ENCODE measurements at regions not wholly inside any gene's neighbourhood (a gene's known extent, or its start where the extent isn't known, plus 50 kb on each side); places are given as distances from the start of the nearest gene placed in this dataset.
"Not testable (repeated sequence)": the region's sequence is repeated elsewhere in the genome, so short reads cannot be mapped to it uniquely, and the experiment has no call there.

GRCh38 chr6:48591158-48591557, 480.2 kb upstream of the PTCHD4 start:
- DNase-seq = not testable (repeated sequence)

- DNase-seq = no peak
Measured at GRCh38 chr6:48584846-48585245, 473.8 kb upstream of the PTCHD4 start.

DNA sequence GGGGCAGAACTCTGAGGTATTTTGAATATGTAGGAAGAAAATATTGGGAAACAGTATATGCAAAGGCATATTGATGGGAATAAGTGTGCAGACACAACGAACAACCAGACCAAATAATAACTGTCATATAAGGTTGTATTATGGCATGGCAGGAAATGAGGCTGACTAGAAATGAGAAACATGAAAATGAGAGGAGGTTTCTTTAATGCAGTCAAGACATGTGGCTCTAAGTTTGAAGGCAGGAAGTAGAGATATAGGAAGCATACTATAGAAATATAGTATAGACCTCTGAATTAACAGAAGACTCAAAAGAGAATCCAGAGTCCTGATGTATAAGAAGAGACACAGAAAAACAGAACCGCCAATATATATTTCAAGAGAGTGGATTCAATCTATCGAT, 459.7 kb upstream of the PTCHD4 start:
- no peak for DNase-seq

- no peak for DNase-seq
Measured at GRCh38 chr6:48568856-48569255, 457.9 kb upstream of the PTCHD4 start.

- DNase-seq = no peak
Measured at GRCh38 chr6:48567016-48567415, 456.0 kb upstream of the PTCHD4 start.

GRCh38 chr6:48564036-48564820, 453.2 kb upstream of the PTCHD4 start:
- DNase-seq = no peak

DNA sequence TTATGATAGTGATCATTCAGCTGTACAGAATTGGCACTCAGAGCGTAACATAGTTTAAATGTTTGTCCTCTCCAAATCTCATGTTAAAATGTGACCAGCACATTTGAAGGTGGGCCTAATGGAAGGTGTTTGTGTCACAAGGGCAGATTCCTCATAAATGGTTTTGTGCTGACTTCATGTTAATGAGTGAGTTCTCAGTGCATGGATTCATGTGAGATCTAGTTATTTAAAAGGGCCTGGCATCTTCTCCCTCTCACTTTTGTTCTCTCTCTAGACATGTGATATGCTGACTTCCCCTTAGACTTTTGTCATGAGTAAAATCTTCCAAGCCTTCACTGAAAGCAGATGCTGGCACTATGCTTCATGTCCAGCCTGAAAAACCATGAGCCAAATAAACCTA, 452.4 kb upstream of the PTCHD4 start:
- no peak for DNase-seq

- DNase-seq = no peak
Measured at GRCh38 chr6:48560408-48560807, 449.4 kb upstream of the PTCHD4 start.

DNA sequence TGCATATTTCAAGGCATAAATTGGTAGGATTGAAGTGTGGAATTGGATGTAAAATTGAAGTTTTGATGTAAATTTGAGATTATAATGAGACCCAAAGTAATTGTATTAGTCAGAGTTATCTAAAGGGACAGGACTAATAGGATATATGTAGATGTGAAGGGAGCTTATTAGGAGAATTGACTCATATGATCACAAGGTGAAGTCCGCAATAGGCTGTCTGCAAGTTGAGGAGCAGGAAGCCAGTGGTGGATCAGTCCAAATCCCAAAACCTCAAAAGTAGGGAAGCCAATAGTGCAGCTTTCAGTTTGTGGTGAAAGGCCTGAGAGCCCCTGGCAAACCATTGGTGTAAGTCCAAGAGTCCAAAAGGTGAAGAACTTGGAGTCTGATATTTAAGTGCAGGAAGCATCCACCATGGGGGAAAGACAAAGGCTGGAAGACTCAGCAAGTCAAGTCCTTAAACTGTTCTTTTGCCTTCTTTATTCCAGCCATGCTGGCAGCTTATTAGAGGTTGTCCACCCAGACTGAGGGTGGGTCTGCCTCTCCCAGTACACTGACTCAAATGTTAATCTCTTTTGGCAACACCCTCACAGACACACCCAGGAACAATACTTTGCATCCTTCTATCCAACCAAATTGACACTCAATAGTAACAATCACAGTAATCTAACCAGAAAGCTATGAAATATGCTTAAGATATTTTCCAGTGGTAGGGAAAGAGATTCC, 442.6 kb upstream of the PTCHD4 start:
- DNase-seq = no peak

DNA sequence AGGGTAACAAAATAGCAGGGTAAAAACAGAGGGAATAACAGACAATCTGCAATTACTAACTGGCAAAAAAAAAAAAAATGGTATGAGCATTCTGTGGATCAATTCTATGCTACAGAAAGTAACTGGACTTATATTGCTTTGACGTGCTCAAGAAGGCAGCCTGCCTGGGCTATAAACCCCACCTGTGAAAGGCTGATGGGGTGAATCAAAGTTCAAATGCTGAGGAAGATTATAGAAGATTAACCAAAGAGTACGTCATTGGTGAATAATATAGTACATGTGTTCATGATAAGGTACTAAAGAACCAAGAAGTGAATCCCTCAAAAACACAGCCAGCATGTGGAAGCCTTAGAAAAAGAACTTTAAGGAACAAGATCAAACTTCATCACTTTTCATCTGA, 441.9 kb upstream of the PTCHD4 start:
- DNase-seq = no peak

DNA sequence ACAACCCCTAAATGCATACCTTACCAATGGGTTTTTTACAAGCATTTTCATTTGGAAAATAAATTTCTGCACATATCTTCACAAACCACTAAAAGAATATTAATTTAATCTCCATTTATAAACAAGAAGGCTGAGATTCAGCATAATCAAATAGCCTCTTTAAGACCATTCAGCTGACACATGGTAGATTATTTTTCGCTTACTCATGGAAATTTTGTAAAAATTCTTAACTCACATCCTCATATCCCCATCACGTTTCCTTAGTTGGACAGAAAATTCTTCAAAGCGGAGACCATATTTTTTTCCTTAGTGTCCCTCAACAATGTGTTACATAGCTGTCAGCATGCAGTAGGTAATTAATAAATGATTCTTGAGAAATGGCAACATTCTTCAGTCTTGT, 439.6 kb upstream of the PTCHD4 start:
- no peak for DNase-seq

GRCh38 chr6:48542191-48542590, 431.2 kb upstream of the PTCHD4 start:
- no peak for DNase-seq

- no peak for DNase-seq
Measured at GRCh38 chr6:48541649-48542048, 430.7 kb upstream of the PTCHD4 start.

- DNase-seq = no peak
Measured at GRCh38 chr6:48535582-48536009, 424.6 kb upstream of the PTCHD4 start.

- not testable (repeated sequence) for DNase-seq
Measured at GRCh38 chr6:48530978-48531377, 420.0 kb upstream of the PTCHD4 start.

GRCh38 chr6:48525849-48526248, 414.9 kb upstream of the PTCHD4 start:
- DNase-seq = no peak

- no peak for DNase-seq
Measured at GRCh38 chr6:48520951-48521350, 410.0 kb upstream of the PTCHD4 start.

DNA sequence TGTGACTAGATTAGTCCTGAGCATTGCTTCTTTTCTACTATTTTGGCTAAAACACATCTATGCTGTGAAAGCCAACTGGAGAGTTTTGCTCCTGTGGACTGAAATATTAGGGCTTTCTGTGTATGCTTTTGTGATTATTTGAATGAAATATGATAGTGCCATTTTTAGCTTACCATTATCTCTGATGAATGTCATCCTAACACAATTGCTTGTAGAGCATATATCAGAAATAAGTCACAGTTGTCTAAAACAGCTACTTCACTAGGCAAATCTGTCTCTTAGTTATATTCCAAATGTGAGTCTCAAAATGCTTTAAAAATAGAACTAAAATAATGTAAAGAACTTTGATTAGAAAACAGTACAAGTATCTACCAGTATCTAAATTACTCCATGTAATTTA, 401.4 kb upstream of the PTCHD4 start:
- DNase-seq = no peak

DNA sequence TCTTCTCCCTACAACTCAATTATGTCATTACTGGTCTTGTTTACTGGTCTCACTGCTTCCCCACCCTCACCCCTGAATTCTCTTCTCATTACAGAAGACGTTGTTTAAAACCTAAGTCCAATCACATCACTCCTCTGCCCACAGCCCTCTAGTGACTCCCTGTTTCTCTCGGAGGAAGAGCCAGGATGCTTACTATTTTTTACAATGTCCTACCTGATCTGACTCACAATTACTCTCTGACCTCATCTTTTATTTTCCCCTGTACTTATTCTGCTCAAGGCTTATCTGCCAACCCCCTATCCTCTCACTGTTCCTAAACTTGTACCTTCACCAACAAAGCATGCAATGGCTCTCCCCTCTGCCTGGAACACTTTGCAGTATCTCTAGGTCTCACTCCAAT, 400.4 kb upstream of the PTCHD4 start:
- no peak for DNase-seq

DNA sequence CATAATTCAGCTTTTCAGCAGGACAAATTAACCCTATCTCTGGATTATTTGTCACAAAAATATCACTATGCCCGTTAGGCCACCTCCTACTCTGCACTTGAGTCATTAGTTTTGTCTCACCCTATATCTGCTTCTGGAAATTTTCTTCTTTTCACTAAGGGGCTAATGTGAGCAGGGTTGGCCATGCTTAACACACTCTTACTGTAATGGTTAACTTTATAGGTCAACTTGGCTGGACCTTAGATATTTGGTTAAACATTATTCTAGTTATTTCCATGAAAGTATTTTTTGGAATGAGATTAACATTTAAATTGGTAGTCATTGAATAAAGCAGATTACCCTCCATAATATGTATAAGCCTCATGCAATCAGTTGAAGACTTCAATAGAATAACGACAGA, 394.6 kb upstream of the PTCHD4 start:
- no peak for DNase-seq

GRCh38 chr6:48493432-48493831, 382.4 kb upstream of the PTCHD4 start:
- not testable (repeated sequence) for DNase-seq

DNA sequence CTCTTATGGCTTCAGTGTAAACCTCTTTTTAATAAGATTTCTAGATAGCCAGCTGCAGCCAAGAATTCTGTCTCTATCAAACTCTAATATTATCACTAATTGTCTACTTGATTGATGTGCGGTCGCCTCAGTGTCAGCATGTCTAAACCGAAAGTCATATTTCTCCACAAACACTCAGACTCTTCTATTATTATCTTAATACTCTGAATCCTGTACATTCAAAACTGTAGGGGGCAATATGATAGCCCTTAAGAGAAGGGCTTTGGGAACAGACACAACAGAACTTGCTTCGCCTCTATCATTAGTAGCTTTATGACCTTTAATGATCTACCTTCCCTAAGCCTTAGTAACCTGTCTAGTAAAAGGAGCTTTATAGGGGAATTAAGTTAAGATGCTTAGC, 379.7 kb upstream of the PTCHD4 start:
- no peak for DNase-seq

DNA sequence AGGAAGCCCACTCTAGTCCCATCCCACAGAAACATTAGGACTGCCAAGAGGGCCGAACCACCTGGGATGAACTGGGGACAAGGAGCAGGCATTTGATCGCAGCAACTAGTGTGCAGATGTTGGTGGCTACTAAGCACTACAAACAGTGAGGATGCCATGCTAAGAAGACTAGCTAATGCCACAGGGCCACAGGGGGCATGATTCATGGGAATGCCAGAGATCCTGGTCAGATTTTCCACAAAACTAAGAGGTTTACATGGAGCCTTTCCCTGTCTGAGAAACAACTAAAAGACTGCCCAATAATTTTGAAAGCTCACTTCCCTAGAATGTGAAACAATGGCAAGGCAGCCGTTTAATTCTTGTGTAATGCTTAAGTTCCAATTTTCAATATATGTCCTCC, 375.9 kb upstream of the PTCHD4 start:
- DNase-seq = no peak

- DNase-seq = no peak
Measured at GRCh38 chr6:48486373-48486772, 375.4 kb upstream of the PTCHD4 start.

DNA sequence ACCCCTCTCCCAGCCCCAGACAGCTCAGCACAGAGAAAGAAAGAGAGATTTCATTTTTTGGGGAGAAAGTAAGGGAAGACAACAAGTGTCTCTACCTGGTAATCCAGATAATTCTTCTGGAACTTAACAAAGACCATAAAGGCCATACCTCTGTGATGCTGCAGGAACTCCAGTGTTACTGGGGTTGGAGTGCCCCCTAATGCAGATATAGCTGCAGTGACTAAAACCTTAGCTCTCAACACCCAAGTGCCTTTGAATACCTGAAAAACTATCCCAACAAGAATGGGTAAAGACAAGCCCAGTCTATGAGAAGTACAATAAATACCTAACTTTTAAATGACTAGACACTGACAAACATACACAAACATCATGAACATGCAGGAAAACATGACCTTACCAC, 365.3 kb upstream of the PTCHD4 start:
- DNase-seq = no peak

Data from NCI-H1092 treated with DMSO at 0.1 percent for 48 hours (cell line).